Endothelial cell of umbilical vein (primary cell): ENCODE measurements at regions not wholly inside any gene's neighbourhood (a gene's known extent, or its start where the extent isn't known, plus 50 kb on each side); places are given as distances from the start of the nearest gene placed in this dataset.

Experiments used
- BruUV-seq: library from RNA; stranded (reverse); fragments of 400-500 nt; replicated peaks from 2 replicates; lab custom pipeline; 2021; lab: Mats Ljungman, UMichigan
- CTCF ChIA-PET: fragments of 300-600, 350-600 bp; sonication (Branson Sonifier 250); formaldehyde crosslinking; loops from one replicate; lab custom pipeline; 2021; ENCODE audit warnings: antibody characterized with exemption, inconsistent platforms; lab: Charles Lee
- POLR2A ChIA-PET: fragments of 300-600, 350-600 bp; sonication (Branson Sonifier 250); formaldehyde crosslinking; loops from one replicate; lab custom pipeline; 2021; ENCODE audit warnings: antibody characterized with exemption, inconsistent platforms; lab: Charles Lee
- DNase-seq: peaks from one replicate; pipeline ENCODE4 v3.0.0-alpha.2; 2011; ENCODE audit warnings: low read depth, low spot score
- FAIRE-seq: peaks from 2 replicates; lab custom pipeline; 2011; peaks lifted over from hg19 to GRCh38; lab: Jason Lieb, UNC
- H2AFZ ChIP-seq: 2 replicates; pipeline ENCODE4 v1.6.0; 2012; ENCODE audit warnings: low read depth, low read length, control low read depth, inconsistent platforms
- H3K27ac ChIP-seq: 2 replicates; pipeline ENCODE4 v1.5.1; 2011; ENCODE audit warnings: low read depth, mild to moderate bottlenecking, control low read depth, low read length, moderate library complexity; ENCODE audit not compliant: insufficient read depth
- H3K27me3 ChIP-seq, 2 experiments: 2 replicates each; pipeline versions ENCODE4 v1.6.0 to v1.6.1; 2011; ENCODE audit warnings: low read length in 2 of 2, mixed read lengths in 1 of 2; ENCODE audit not compliant: control insufficient read depth in 2 of 2, insufficient read depth in 2 of 2
- H3K36me3 ChIP-seq, 2 experiments: 2 replicates in 1 of 2; 3 replicates in 1 of 2; pipeline ENCODE4 v1.5.1; 2011; ENCODE audit warnings: low read length in 2 of 2, mild to moderate bottlenecking in 1 of 2, moderate library complexity in 1 of 2; ENCODE audit not compliant: control insufficient read depth in 2 of 2, insufficient read depth in 2 of 2; ENCODE audit errors: extremely low read depth in 1 of 2
- H3K4me1 ChIP-seq: 3 replicates; pipeline ENCODE4 v1.5.1; 2011; ENCODE audit warnings: mild to moderate bottlenecking, low read length; ENCODE audit not compliant: control insufficient read depth, insufficient read depth; ENCODE audit errors: extremely low read depth
- H3K4me2 ChIP-seq: 2 replicates; pipeline ENCODE4 v1.6.1; 2011; ENCODE audit warnings: low read length, control low read depth, mixed read lengths; ENCODE audit not compliant: insufficient read depth
- H3K4me3 ChIP-seq, 3 experiments: fragments of 200-600 bp in 1 of 3; sonication (generic), shearing (Covaris generic) in 1 of 3; replicated peaks in 1 of 3; 2 replicates each; pipeline ENCODE4 v1.5.1; 2011 to 2016; ENCODE audit warnings: control low read depth in 3 of 3, low read length in 3 of 3, mild to moderate bottlenecking in 2 of 3, inconsistent platforms in 1 of 3, low read depth in 1 of 3, moderate library complexity in 1 of 3; ENCODE audit not compliant: insufficient read depth in 1 of 3
- H3K79me2 ChIP-seq: 2 replicates; pipeline ENCODE4 v1.6.0; 2012; ENCODE audit warnings: low read length, inconsistent platforms; ENCODE audit not compliant: control insufficient read depth, insufficient read depth
- H3K9ac ChIP-seq: replicated peaks from 2 replicates; pipeline ENCODE3; 2011; ENCODE audit warnings: low read length, control low read depth; ENCODE audit not compliant: insufficient read depth; ENCODE audit errors: extremely low read depth
- H3K9me1 ChIP-seq: replicated peaks from 3 replicates; pipeline ENCODE4 v1.6.0; 2011; ENCODE audit warnings: mild to moderate bottlenecking, low read length; ENCODE audit not compliant: control insufficient read depth, insufficient read depth; ENCODE audit errors: extremely low read depth
- H3K9me3 ChIP-seq: replicated peaks from 2 replicates; pipeline ENCODE4 v1.5.1; 2012; ENCODE audit warnings: low read length, inconsistent platforms; ENCODE audit not compliant: control insufficient read depth, insufficient read depth
- H4K20me1 ChIP-seq: replicated peaks from 2 replicates; pipeline ENCODE3; 2011; ENCODE audit warnings: mild to moderate bottlenecking, low read length; ENCODE audit not compliant: control insufficient read depth, insufficient read depth; ENCODE audit errors: extremely low read depth
- EZH2 ChIP-seq: IDR thresholded peaks from 2 replicates; pipeline ENCODE4 v1.6.1; 2012; ENCODE audit warnings: borderline replicate concordance, low read depth, mild to moderate bottlenecking, moderate library complexity, low read length, inconsistent platforms; ENCODE audit not compliant: severe bottlenecking
- FOS ChIP-seq: IDR thresholded peaks from 2 replicates; pipeline ENCODE4 v1.6.1; 2011; ENCODE audit warnings: mild to moderate bottlenecking, low read length, moderate library complexity, borderline replicate concordance; ENCODE audit not compliant: insufficient read depth
- GATA2 ChIP-seq: IDR thresholded peaks from 2 replicates; pipeline ENCODE4 v1.7.0; 2011; ENCODE audit warnings: low read depth, mild to moderate bottlenecking, moderate library complexity, mixed read lengths, low read length; ENCODE audit not compliant: insufficient read length, insufficient read depth
- JUN ChIP-seq: IDR thresholded peaks from 2 replicates; pipeline ENCODE4 v1.6.1; 2011; ENCODE audit warnings: borderline replicate concordance, low read depth; ENCODE audit not compliant: insufficient read length, insufficient read depth
- MYC ChIP-seq: IDR thresholded peaks from one replicate; pipeline ENCODE4 v1.6.1; 2011; ENCODE audit warnings: mild to moderate bottlenecking, low read depth, low read length
- POLR2A ChIP-seq: IDR thresholded peaks from 2 replicates; pipeline ENCODE4 v1.6.1; 2012; ENCODE audit warnings: low read depth, mild to moderate bottlenecking, control low read depth, low read length
- POLR2AphosphoS5 ChIP-seq: IDR thresholded peaks from 2 replicates; pipeline ENCODE4 v1.6.1; 2012; ENCODE audit warnings: low read depth, mild to moderate bottlenecking, control low read depth, low read length, moderate library complexity; ENCODE audit not compliant: insufficient read depth
- dilution Hi-C: fragments of 300-500 bp; cut with MboI; formaldehyde crosslinking; loops from one replicate; pipeline ENCODE4 v1.15.0; 2019; ENCODE audit warnings: low sequenced_read_pairs; ENCODE audit not compliant: extremely low pct_ligation_motif_present
- intact Hi-C: fragments of 100-400 bp; cut with micrococcal nuclease; formaldehyde crosslinking; loops from one replicate; pipeline ENCODE4 v1.10.0; 2022
- TF ChIP-seq, protein P1 (sequence below), 2 donors: IDR thresholded peaks; 1 replicate in 1 of 2; 2 replicates in 1 of 2; pipeline ENCODE4 v1.5.1; 2011; ENCODE audit warnings: low read length in 2 of 2, mild to moderate bottlenecking in 2 of 2, moderate library complexity in 2 of 2, control low read depth in 1 of 2, inconsistent platforms in 1 of 2, low read depth in 1 of 2; ENCODE audit not compliant: insufficient read depth in 1 of 2; ENCODE audit errors: extremely low read depth in 1 of 2
- TF ChIP-seq, protein P2 (sequence below): IDR thresholded peaks from 2 replicates; pipeline ENCODE4 v1.6.1; 2011; ENCODE audit not compliant: insufficient read depth, insufficient read length

DNA sequence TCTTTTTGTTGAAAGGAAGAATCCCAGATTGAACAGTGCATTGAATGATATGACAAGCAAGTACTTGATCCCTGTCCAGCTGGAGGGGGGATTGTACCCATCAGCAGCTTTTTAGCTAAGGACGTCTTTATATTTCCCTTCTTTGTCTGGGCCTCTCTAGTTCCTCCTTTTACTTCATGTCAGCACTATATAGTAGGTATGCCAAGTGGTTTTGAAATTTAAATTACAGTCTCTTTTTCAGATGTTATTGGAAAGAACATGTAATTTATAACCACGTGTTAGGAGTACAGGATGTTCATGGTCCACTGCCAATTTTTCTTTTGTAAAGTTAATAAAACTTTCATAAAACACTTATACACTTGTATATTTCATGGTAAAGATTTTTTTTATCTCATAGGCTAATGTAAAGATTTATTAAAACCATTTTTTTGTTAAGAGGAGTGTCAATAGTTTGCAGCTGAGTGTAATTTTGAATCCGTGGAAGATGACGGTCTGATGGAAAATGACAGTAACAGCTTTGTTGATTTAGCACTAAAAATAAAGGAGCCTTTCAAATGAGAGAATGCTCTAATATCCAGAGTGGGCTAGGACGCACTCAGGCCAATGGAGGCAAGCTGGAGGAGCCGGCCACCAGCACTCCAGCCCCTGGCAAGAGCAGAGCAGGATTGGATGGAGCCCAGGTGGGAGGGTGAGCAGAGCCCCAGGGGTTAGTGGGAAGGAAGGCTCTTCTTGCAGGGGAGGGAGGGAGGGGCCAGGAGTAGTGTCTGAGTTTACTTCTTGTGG is 488.3 kb downstream of the INSC start:
- Histone ChIP-seq H3K9me3 (no peaks in the 10 kb centered on the region), H3K36me3 (no peaks in the 10 kb centered on the region), H3K4me1 (no peaks in the 10 kb centered on the region), H3K9me1 (no peaks in the 10 kb centered on the region), H4K20me1 (no peaks in the 10 kb centered on the region), H2AFZ (no peak overlapping the region), H3K9ac (no peak overlapping the region), H3K27ac (no peak overlapping the region), H3K79me2 (no peaks in the 10 kb centered on the region), H3K4me2 (no peak overlapping the region), H3K27me3 (no peaks in the 10 kb centered on the region), H3K4me3 (no peak overlapping the region)
- ChIA-PET CTCF (no interaction called here), POLR2A (no interaction called here)
- intact Hi-C loops = no loop called here
- BruUV-seq = no TSS peak
- FAIRE-seq (no peak), DNase-seq (no peak)
- TF ChIP-seq FOS = no peak
- TF ChIP-seq GATA2 = no peak
- TF ChIP-seq, protein P1, sequence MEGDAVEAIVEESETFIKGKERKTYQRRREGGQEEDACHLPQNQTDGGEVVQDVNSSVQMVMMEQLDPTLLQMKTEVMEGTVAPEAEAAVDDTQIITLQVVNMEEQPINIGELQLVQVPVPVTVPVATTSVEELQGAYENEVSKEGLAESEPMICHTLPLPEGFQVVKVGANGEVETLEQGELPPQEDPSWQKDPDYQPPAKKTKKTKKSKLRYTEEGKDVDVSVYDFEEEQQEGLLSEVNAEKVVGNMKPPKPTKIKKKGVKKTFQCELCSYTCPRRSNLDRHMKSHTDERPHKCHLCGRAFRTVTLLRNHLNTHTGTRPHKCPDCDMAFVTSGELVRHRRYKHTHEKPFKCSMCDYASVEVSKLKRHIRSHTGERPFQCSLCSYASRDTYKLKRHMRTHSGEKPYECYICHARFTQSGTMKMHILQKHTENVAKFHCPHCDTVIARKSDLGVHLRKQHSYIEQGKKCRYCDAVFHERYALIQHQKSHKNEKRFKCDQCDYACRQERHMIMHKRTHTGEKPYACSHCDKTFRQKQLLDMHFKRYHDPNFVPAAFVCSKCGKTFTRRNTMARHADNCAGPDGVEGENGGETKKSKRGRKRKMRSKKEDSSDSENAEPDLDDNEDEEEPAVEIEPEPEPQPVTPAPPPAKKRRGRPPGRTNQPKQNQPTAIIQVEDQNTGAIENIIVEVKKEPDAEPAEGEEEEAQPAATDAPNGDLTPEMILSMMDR (IDR thresholded peaks at IDR 0.05; ENCODE audit: extremely low read depth in 1 of 2, insufficient read depth in 1 of 2, low read depth in 1 of 2, low read length in 2 of 2) = no peak
- TF ChIP-seq JUN = no peak
- no peak for TF ChIP-seq EZH2
- TF ChIP-seq, protein P2, sequence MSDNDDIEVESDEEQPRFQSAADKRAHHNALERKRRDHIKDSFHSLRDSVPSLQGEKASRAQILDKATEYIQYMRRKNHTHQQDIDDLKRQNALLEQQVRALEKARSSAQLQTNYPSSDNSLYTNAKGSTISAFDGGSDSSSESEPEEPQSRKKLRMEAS = no peak
- TF ChIP-seq POLR2AphosphoS5 = no peak
- TF ChIP-seq POLR2A = no peak
- no peak for TF ChIP-seq MYC
- dilution Hi-C loops = no loop called here
